ENCODE measurements at regions not wholly inside any gene's neighbourhood (a gene's known extent, or its start where the extent isn't known, plus 50 kb on each side); places are given as distances from the start of the nearest gene placed in this dataset.

GRCh38 chr9:27625751-27626150 is 52.5 kb upstream of the C9orf72 start:
- DNase-seq: no peak

- no peak for DNase-seq
These were observed 53.2 kb upstream of the C9orf72 start for GRCh38 chr9:27626244-27627187.

GRCh38 chr9:27627188-27627564 is 53.9 kb upstream of the C9orf72 start:
- no peak for DNase-seq

- no peak for DNase-seq
These were observed 55.0 kb upstream of the C9orf72 start for GRCh38 chr9:27628311-27628710.

GRCh38 chr9:27629425-27629824 is 56.1 kb upstream of the C9orf72 start:
- DNase-seq: no peak

- no peak for DNase-seq
These were observed 59.0 kb upstream of the C9orf72 start for GRCh38 chr9:27632254-27632653.

GRCh38 chr9:27633764-27634163 is 60.5 kb upstream of the C9orf72 start:
- DNase-seq: no peak

GRCh38 chr9:27634879-27635278 is 61.6 kb upstream of the C9orf72 start:
- DNase-seq: no peak

- no peak for DNase-seq
These were observed 65.4 kb upstream of the C9orf72 start for GRCh38 chr9:27638716-27639115.

- no peak for DNase-seq
These were observed 72.0 kb upstream of the C9orf72 start for GRCh38 chr9:27645161-27645840.

- no peak for DNase-seq
These were observed 80.0 kb upstream of the C9orf72 start for GRCh38 chr9:27653246-27653645.

GRCh38 chr9:27653957-27654356 is 80.7 kb upstream of the C9orf72 start:
- DNase-seq: no peak

- DNase-seq: no peak
These were observed 81.5 kb upstream of the C9orf72 start for GRCh38 chr9:27654629-27655285.

GRCh38 chr9:27655441-27655840 is 82.2 kb upstream of the C9orf72 start:
- DNase-seq: no peak

GRCh38 chr9:27659001-27659400 is 85.7 kb upstream of the C9orf72 start:
- no peak for DNase-seq

GRCh38 chr9:27659571-27659970 is 86.3 kb upstream of the C9orf72 start:
- DNase-seq: no peak

GRCh38 chr9:27660148-27660547 is 86.9 kb upstream of the C9orf72 start:
- no peak for DNase-seq

GRCh38 chr9:27663526-27663925 is 90.2 kb upstream of the C9orf72 start:
- DNase-seq: no peak

- no peak for DNase-seq
These were observed 91.0 kb upstream of the C9orf72 start for GRCh38 chr9:27664121-27664779.

- DNase-seq: no peak
These were observed 91.9 kb upstream of the C9orf72 start for GRCh38 chr9:27665136-27665535.

- DNase-seq: no peak
These were observed 95.0 kb upstream of the C9orf72 start for GRCh38 chr9:27668280-27668679.

GRCh38 chr9:27671636-27672035 is 98.4 kb upstream of the C9orf72 start:
- DNase-seq: no peak

GRCh38 chr9:27672718-27673117 is 99.4 kb upstream of the C9orf72 start:
- no peak for DNase-seq

Measured in activated CD8-positive, alpha-beta memory T cell treated with anti-CD3 and anti-CD28 coated beads for 24 hours (primary cell).